ENCODE measurements at regions not wholly inside any gene's neighbourhood (a gene's known extent, or its start where the extent isn't known, plus 50 kb on each side); places are given as distances from the start of the nearest gene placed in this dataset.

DNA sequence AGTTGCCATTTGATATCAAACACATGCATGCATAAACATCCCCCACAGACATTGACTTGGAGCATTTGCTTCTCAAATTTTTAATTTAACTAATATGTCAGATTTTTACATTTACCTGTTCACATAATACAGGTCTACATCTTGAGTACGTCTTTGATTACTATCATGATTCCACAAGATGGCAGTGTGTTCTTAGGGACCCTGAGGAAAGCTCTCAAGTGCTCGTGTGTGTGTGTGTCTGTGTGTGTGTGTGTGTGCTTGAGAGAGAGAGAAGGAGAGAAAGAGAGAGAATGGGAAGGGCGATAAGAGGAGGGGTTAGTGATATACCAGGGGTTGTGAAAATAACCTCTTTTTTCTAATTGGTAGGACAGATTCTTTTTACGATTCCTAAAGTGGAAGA is 167.1 kb upstream of the OR4E1 start:
- no peak for TF ChIP-seq POLR2A (IDR thresholded peaks at IDR 0.05; ENCODE audit: low read depth, low read length)
- TF ChIP-seq, protein P1, sequence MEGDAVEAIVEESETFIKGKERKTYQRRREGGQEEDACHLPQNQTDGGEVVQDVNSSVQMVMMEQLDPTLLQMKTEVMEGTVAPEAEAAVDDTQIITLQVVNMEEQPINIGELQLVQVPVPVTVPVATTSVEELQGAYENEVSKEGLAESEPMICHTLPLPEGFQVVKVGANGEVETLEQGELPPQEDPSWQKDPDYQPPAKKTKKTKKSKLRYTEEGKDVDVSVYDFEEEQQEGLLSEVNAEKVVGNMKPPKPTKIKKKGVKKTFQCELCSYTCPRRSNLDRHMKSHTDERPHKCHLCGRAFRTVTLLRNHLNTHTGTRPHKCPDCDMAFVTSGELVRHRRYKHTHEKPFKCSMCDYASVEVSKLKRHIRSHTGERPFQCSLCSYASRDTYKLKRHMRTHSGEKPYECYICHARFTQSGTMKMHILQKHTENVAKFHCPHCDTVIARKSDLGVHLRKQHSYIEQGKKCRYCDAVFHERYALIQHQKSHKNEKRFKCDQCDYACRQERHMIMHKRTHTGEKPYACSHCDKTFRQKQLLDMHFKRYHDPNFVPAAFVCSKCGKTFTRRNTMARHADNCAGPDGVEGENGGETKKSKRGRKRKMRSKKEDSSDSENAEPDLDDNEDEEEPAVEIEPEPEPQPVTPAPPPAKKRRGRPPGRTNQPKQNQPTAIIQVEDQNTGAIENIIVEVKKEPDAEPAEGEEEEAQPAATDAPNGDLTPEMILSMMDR (conservative IDR thresholded peaks at IDR 0.05; ENCODE audit: low read depth, low read length) = no peak
- no peak for TF ChIP-seq FOS (IDR thresholded peaks at IDR 0.05; ENCODE audit: low read depth, low read length)

All from IMR-90 (cell line).